ENCODE measurements at regions not wholly inside any gene's neighbourhood (a gene's known extent, or its start where the extent isn't known, plus 50 kb on each side); places are given as distances from the start of the nearest gene placed in this dataset.
"Not testable (repeated sequence)": the region's sequence is repeated elsewhere in the genome, so short reads cannot be mapped to it uniquely, and the experiment has no call there.

DNA sequence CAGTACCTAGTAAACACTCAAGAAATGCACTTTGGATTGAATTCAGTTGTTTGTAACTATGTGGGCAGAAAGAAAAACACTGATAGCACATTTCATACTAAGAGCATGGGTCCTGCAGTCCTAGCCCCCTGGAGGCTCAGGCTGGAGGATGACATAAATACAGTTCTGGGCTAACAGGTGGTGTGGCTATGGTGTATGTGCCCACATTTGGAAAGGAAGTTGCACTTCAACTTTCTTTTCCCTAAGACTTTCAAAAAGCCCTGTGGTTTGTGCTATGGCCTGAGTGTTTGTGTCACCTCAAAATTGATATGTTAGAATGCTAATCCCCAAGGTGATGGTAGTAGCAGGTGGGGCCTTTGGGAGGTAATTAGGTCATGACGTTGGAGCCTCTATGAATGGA lies 218.2 kb downstream of the CDCA7 start:
- H3K4me3 ChIP-seq (ENCODE audit: low read length): no peak overlapping the region
- TF ChIP-seq, protein P1, sequence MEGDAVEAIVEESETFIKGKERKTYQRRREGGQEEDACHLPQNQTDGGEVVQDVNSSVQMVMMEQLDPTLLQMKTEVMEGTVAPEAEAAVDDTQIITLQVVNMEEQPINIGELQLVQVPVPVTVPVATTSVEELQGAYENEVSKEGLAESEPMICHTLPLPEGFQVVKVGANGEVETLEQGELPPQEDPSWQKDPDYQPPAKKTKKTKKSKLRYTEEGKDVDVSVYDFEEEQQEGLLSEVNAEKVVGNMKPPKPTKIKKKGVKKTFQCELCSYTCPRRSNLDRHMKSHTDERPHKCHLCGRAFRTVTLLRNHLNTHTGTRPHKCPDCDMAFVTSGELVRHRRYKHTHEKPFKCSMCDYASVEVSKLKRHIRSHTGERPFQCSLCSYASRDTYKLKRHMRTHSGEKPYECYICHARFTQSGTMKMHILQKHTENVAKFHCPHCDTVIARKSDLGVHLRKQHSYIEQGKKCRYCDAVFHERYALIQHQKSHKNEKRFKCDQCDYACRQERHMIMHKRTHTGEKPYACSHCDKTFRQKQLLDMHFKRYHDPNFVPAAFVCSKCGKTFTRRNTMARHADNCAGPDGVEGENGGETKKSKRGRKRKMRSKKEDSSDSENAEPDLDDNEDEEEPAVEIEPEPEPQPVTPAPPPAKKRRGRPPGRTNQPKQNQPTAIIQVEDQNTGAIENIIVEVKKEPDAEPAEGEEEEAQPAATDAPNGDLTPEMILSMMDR (conservative IDR thresholded peaks at IDR 0.05; ENCODE audit: low read length): no peak
- DNase-seq (ENCODE audit: low read depth): no peak

DNA sequence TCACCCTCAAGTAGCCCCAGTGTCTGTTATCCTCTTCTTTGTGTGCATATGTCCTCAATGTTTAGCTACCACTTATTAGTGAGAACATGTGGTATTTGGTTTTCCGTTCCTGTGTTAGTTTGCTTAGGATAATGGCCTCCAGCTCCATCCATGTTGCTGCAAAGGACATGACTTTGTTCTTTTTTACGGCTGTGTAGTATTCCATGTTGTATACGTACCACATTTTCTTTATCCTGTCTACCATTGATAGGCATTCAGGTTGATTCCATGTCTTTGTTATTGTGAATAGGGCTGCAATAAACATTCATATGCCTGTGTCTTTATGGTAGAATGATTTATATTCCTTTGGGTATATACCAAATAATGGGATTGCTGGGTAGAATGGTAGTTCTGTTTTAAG lies 219.1 kb downstream of the CDCA7 start:
- not testable (repeated sequence) for H3K4me3 ChIP-seq (ENCODE audit: low read length); DNase-seq (ENCODE audit: low read depth)

DNA sequence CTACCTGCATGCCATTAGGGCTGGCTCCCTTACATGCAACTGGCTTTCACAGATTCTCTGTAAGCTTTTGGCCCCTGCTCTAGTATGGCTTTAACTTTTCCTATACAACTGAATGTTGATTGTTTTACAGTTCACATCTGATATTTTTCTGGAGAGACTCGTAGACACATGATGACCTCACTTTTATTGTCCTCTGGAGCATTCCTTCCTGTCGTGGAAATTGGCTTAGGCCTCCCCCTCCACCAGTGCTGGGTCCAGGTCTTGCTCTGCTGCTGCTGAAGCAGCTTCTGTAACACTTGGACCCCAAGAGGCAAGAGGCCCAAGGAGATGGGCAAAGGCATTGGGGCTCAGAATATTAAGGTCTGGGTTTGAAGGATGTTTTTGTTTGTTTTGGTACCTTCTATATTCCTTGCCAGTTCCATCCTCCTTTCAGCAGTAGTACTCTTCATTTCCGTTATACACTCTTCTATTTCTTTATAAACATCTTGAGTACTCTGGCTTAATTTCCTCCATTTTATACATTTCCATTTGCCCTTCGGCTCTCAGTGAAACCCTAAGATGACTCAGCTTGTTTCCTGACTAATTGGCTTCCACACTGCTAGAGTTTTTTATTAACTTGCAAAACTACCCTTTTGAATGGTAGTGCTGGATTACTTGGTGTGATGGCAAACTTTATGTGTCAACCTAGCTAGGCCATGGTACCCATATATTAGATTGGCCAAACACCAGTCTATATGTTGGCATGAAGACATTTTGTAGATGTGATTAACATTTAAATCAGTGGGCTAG lies 219.8 kb downstream of the CDCA7 start:
- DNase-seq (ENCODE audit: low read depth): peak; percentile 25
- TF ChIP-seq, protein P1 (conservative IDR thresholded peaks at IDR 0.05; ENCODE audit: low read length): no peak
- no peak overlapping the region for H3K4me3 ChIP-seq (ENCODE audit: low read length)

DNA sequence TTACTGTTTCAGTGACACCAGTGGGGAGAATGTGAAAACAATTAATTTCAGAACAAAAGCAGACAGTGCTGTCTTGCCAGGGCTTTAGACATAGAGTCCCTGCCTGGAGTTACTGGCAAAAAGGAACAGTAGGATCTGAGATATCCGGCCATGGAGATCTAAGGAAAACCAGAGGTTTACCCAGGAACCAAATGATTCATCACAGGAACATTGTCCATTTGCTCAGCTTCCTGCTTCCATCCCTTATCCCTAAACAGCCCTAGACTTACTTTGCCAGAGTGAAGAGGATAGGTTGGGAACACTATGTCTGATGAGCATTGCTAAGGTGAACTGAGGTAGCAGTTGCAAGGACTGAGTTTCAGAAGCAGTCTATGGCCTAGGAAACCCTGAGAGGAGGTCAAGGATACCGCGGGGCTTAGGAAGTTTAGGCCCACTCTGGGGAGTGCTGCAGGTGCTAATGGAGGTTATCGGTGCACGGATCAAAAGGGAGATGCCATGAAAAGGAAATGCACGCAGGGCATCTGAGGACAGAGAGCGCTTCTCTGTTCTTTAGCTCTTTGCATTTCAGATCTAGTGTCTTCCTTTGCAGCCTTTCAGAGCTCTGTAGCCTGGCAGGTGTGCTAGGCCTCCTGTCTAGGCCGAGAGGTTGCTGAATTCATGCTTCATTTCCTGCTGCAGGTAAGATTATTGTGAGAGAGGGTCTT lies 223.9 kb downstream of the CDCA7 start:
- no peak for DNase-seq (ENCODE audit: low read depth)
- H3K4me3 ChIP-seq (ENCODE audit: low read length): no peak overlapping the region
- TF ChIP-seq, protein P1 (conservative IDR thresholded peaks at IDR 0.05; ENCODE audit: low read length): no peak

DNA sequence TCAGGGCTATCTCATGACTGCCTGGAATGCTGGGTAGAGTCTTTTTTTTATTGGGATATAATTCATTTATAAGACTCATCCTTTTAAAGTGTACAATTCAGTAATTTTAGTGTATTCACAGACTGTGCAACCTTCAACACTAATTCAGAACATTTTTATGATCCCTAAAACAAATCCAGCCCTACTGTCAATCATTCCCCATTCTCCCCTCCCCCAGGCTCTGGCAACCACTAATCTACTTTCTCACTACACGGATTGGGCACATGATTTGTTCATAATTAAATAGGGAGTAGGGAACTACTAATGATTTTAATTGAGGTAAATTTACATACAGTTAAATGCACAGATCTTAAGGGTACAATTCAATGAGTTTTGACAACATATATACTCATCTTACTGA lies 225.7 kb downstream of the CDCA7 start:
- DNase-seq (ENCODE audit: low read depth): no peak
- H3K4me3 ChIP-seq (ENCODE audit: low read length): no peak overlapping the region
- TF ChIP-seq, protein P1 (conservative IDR thresholded peaks at IDR 0.05; ENCODE audit: low read length): no peak

DNA sequence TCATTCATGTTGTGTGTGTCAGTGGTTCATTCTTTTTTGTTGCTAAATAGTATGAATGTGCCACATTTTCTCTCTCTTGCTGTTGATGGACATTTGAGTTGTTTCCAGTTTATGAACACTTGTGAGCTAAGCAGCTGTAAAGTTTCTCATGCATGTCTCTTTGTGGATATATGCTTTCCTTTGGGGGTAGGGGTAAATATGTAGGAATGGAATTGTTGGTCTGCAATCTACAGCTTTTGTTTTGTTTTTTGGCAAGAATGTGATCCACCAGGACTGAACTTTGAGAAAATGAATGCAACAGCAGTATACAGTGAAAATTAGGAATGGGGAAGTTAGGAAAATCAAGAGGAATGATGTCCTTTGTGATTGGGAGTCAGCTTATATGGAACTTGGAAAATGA lies 226.3 kb downstream of the CDCA7 start:
- H3K4me3 ChIP-seq (ENCODE audit: low read length): no peak overlapping the region
- TF ChIP-seq, protein P1 (conservative IDR thresholded peaks at IDR 0.05; ENCODE audit: low read length): no peak
- peak; percentile 28 for DNase-seq (ENCODE audit: low read depth)

DNA sequence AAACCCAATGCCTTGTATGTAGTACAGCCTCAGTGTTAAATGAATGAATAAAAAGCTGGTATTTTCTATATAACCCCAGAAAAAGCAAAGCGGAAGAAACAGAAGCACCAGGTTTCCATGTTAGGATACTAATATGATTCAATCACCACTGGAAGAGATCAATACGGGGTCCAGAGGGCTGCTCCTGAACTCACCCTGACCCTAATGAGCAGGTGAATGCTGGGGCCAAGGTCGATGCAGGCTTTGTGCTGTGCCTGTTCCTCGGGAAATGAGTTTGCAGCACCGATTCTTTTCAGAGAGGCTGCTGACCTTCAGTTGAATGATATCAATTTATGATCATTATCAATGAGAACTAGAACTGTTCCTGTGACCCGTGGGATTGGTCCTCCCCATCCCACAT lies 228.5 kb downstream of the CDCA7 start:
- no peak for DNase-seq (ENCODE audit: low read depth)
- no peak overlapping the region for H3K4me3 ChIP-seq (ENCODE audit: low read length)
- TF ChIP-seq, protein P1 (conservative IDR thresholded peaks at IDR 0.05; ENCODE audit: low read length): no peak
